C1 segment of cervical spinal cord (tissue), 14 donors: ENCODE measurements at regions not wholly inside any gene's neighbourhood (a gene's known extent, or its start where the extent isn't known, plus 50 kb on each side); places are given as distances from the start of the nearest gene placed in this dataset.
"Not testable (repeated sequence)": the region's sequence is repeated elsewhere in the genome, so short reads cannot be mapped to it uniquely, and the experiment has no call there.

Experiments
- DNase-seq, 14 donors: peaks; one replicate each; lab custom pipeline; 2025; lab: John Stamatoyannopoulos, UW

DNA sequence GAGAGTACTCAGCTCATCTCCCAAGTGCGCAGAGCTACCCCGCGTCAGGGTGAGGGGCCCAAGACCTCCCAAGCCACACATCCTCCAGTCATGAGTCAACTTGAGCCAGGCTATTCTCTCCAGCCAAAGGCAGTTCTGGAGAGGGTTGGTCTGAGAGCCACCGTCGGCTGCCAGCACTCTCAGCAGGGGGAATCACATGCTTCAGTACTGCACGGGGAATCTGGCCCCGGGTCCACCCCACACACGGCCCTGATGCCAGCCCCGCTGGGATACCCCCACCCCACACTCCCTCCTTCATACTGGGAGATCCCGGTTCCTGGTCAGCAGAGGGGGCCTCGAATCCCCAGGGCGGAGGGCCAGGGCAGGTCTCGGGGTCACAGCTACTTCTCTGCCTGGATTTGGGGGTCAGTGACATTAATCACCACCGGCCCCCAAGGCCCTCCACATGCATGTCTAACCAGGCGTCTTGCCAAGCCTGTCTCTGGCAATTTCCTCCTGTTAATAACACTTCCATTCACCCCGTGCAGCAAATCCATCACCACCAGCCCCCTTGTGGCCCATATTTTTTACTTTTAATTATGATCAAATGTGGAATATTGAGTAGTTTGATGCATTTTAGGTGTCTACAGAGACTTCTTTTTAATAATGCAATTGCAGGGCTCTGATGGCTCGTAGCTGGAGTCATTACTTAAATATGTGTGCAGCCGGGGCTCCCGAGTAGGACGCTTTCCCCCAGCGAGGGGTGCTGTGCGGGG is 102.9 kb upstream of the PPP1R26 start:
- peak in 6 of 14 donors; percentile 2 to 68 (median 10) for DNase-seq

DNA sequence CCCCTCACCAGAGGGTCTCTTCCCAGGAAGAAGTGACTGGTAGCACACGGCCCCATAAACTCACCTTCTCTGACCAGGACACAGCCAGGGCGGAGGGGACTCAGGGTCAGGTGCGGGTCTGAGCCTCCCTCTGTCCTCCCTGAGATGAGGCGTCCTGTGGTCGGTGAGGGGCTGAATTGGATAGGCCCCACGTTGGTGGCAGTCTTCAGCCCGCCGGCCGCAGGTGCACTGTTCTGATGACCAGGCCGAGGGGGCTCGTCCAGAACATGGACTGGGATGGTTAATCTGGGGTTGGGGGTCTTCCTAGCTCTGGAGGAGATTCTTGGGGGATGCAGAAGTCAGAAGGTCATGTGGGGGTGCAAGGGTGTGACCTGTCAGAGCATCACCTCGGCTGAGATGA is 102.2 kb upstream of the PPP1R26 start:
- no peak for DNase-seq

DNA sequence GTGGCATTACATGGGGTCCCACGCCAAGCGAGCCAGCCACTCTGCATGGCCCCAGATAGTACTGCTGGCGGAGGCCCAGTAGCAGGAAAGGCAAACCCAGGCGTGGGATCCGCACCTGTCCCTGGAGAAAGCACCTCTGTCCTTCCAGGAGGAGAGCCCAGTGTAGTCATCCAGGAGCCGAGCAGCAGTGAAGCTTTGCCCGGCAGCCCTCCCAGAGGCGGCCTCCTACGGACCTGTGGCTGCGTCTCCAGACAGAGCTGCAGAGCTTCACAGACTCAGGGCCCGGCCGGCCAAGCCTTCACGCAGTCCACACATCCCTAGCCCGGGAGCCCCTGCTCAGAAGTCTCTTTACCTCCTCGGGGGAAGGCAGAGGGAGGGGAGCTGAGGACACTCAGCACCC is 100.8 kb upstream of the PPP1R26 start:
- DNase-seq, result no peak

DNA sequence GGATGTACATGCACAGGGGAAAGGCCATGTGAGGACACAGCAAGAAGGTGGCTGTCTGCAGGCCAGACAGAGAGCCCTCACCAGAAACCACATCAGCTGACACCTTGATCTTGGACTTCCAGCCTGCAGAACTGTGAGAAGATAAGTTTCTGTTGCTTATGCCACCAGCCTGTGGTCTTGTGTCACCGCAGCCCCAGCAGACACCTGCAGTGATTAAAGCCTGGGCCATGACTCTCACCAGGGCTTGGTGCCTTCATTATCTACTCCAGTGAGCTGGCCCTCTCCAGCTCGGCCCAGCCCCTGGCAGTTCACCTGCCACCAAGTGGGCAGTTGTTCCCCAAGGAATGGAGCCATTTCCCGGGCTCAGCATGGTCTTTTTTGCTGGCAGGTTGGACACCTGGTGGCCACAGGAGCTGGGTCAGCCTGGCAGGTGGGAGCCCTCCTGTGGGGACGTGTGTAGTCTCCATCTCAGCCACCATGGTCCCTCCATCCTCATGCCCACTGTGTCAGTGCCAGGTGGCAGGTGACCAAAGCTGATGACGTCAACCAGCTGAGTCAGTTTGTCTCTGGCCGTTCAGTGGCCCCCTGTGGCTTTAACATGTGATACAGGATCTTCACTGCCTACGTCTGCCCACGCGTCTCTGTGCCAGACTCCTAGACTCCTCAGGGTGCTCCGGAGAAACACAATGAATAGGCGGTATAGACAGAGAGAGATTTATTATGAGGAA is 99.9 kb upstream of the PPP1R26 start:
- peak in 1 of 14 donors; percentile 59 for DNase-seq

DNA sequence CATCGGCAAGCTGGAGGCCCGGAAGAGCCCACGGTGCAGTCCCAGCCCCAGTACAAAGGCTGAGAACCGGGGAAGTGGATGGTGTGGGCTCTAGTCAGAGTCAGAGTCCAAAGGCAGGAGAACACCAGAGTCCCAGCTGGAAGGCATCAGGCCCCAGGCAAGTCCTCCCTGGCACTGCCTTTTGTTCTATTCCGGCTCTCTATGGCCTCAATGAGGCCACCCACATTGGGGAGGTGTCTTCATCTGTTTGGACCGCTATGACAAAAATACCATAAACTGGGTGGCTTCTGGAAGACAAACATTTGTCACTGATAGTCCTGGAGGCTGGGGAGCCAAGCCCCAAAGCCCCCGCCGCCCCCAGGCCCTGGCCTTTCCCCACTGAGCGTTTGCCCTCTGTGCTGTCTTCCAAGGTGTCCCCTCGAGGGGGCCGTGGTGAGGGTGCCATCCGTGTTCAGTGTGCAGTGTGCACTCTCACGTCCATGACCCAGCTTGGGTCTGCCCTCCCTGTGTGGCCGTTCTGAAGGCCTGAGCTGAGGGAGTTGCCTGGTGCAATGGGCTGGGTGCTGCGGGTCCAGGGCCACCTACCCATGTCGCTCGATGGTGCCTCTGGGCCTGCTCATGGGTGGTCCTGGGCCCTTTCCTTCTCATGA is 99.1 kb upstream of the PPP1R26 start:
- no peak for DNase-seq

DNA sequence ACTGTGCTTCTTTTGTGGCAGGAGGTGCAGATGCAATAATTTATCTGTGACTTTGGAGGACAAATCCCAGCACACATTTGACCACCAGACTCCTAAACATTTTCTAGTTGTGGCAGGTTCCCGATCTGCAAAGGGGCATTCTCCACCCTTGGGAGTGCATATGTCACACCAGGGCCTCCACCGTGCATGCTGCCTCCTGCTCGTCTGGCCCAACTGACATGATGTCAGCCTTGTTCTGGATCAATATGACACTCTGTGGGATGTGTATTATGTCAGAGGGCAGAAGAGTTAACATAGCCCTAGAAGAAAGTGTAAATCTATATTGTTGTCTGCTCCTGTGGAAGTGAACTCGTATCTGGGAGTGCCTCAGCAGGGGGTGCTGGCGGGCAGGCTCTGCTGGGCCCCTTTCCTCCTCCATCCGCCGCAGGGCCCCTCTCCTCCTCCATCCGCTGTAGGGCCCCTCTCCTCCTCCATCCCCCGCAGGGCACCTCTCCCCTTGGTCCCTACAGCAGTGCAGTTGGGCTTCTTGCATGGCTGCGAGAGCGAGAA is 97.7 kb upstream of the PPP1R26 start:
- no peak for DNase-seq

DNA sequence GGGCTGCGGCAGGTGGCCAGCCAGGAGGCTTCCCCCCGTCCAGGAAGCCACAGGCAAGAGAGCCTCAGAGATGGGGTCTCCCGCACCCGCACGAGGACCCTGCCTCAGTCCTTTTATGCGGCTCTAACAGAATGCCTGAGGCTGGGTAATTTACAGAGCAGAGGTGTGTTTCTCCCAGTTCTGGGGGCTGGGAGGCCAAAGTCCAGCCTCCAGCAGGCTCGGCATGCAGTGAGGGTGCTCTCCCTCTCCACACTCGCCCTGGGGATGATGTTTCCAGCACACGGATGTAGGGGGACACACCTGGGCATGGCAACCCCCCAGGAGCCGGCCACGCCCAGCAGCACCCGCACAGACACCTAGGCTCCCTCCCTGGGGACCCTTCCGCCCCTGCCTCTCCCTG is 95.4 kb upstream of the PPP1R26 start:
- no peak for DNase-seq

DNA sequence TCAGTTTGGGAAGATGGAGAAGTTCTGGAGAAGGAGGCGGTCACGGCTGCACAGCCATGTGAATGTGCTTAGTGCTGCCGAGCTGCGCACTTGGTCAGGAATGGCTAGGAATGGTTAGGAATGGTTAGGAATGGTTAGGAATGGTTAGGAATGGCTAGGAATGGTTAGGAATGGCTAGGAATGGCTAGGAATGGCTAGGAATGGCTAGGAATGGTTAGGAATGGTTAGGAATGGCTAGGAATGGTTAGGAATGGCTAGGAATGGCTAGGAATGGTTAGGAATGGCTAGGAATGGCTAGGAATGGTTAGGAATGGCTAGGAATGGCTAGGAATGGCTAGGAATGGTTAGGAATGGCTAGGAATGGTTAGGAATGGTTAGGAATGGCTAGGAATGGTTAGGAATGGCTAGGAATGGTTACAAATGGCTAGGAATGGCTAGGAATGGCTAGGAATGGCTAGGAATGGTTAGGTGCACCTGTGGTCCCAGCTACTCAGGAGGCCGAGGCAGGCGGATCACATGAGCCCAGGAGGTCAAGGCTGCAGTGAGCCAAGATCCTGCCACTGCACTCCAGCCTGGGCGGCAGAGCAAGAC is 94.7 kb upstream of the PPP1R26 start:
- DNase-seq, result not testable (repeated sequence)

DNA sequence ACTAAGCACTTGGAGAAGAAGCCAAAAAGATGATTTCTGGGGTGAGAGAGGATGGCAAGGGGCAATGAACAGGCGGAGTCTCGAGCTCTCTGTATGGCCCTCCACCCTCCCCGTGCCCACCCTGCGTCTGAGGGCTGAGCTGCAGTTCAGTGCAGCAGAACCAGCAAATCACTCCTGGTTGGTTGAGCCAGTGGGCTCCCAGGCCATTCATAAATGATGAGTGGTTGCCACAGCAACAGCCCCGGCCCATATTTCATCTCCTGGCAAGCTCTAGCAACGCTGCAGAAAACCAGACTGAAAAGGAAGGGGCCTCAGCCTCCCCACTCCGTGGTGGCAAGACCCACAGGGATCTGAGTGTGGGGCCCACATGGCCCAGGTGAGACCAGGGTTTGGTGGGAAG is 93.8 kb upstream of the PPP1R26 start:
- DNase-seq, result no peak

DNA sequence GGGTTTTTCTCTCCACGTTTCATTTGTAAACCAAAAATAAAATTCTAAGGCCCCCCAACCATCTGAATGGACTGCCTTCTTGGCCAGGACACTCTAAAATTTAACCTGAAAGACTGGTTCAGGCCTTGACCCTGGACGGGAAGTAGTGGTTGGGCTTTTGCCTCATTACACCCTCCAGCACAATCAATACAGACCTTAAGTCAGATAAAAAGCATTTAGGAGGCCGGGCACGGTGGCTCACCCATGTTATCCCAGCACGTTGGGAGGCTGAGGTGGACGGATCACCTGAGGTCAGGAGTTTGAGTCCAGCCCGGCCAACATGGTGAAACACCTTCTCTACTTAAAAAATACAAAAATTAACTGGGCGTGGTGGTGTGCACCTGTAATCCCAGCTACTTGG is 91.6 kb upstream of the PPP1R26 start:
- DNase-seq, result no peak

DNA sequence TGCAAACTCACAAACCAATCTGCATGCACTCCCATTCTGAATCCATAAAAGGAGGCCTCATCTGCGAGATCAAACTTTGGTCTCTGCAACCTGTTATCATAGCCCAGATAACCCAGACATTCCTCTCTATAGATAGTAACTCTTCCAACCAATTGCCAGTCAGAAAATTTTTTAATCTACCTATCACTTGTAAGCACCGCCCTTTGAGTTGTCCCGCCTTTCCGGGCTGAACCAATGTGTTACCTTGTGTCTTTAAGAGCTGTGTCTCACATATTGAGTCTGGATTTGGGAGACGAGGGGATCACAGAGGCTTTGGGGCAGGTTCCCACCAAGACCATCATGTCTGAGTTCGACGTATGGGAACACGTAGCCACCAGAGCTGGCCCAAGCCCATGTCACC is 91.1 kb upstream of the PPP1R26 start:
- DNase-seq, result no peak

DNA sequence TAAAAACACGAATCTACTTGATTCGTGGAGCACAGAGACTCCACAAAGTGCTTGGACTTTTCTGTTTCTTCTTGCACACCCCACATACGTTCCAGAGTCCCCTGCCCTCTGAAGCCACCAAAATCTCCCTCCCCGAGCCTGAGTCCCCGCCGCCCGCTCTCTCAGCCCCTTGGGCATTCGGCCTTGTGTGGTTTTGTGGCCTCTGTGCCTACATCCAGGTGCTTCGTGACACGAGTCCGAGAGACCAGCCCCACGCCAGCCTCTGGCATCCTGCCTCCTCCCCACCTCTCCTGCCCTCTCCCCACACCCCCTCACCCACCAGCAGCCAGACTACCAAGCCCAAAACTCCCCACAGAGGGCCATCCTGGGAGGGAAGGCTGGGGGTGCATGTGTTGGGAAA is 87.8 kb upstream of the PPP1R26 start:
- DNase-seq, result no peak

DNA sequence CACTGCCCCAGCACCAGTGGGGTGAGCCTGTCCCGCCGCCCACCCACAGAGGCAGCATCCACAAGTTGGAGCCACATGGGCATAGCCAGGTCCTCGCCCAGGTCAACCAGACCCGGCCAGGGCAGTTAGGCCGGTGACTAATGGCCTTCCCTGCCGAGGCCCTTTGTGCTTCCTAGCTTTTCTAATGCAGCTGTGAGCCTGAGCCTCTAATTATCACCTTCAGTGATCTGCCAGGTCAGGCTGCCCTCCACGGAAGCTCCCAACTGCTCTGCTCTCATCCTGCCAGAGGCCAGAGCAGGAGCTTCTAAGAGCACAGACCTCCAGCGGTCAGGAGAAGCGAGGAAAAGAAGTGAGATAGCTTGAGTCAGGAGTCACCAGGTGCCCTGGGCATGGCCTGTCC is 87.1 kb upstream of the PPP1R26 start:
- DNase-seq, result no peak

DNA sequence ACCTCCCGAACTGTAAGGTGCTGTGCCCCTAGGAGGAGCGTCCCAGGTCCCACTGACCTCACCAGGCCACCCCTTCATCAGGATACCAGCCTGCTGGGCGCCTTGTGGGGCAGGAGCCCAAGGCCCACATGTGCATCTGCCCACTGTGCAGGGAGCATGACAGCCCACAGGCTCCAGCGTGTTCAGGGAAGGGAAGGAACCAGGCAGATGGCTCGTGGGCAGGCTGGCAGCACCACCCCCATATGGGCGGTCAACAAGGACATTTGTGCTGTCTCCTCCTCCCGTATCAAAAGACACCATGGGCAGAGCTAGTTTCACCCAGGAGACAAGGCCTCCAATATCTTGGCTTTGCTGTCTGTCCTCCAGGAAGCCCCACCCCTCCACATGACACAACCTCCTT is 85.5 kb upstream of the PPP1R26 start:
- DNase-seq, result no peak

DNA sequence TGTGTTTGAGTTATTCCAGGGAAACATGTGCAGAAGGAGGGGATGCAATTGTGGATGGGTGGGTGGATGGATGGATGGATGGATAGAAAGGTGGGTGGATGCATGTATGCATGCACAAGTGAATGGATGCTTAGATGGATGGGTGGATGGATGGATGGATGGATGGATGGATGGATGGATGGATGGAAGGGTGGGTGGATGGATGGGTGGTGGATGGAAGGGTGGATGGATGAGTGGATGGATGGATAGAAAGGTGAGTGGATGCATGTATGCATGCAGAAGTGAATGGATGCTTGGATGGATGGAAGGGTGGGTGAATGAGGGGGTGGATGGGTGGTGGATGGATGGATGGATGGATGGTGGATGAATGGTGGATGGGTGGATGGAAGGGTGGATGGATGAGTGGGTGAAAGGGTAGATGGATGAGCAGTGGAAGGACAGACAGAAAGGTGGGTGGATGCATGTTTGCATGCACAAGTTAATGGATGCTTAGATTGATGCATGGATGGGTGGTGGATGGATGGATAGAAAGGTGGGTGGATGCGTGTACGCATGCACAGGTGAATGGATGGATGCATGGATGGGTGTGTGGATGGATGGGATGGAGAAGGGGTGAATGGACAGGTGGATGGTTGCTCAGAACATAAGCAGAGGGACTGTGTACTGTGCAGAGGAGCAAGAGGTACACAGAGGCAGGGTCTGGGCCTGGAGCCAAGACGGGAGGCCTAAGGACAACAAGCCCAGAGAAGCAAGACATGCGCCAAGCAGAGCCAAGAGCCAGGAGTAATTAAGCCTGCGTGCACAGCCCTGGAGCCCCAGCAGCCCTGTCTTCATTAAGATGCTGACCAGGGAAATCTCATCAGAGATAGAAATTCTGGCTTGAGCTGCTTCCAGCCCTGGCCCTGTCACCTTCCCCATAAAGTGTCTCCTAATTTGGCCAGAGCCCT is 84.6 kb upstream of the PPP1R26 start:
- DNase-seq, result no peak

DNA sequence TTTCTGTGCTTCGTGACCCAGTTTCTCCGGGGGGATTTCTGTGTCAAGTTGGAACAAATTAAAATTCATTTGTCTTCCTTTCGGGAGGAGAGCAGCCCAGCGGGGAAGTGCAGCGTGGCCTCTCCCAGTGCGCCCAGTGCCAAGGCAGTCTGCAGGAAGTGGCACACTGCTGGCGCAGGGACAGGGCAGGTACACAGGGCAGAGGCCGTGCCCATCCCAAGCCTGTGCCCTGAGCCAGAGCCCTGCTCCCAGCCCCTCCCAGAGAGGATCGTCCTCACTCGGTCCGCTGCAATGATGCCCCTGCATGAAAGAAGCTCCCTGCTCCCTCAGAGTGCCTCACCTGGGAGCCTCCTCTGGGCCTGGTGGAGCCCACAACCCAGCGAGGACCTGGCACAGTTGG is 82.4 kb upstream of the PPP1R26 start:
- no peak for DNase-seq

DNA sequence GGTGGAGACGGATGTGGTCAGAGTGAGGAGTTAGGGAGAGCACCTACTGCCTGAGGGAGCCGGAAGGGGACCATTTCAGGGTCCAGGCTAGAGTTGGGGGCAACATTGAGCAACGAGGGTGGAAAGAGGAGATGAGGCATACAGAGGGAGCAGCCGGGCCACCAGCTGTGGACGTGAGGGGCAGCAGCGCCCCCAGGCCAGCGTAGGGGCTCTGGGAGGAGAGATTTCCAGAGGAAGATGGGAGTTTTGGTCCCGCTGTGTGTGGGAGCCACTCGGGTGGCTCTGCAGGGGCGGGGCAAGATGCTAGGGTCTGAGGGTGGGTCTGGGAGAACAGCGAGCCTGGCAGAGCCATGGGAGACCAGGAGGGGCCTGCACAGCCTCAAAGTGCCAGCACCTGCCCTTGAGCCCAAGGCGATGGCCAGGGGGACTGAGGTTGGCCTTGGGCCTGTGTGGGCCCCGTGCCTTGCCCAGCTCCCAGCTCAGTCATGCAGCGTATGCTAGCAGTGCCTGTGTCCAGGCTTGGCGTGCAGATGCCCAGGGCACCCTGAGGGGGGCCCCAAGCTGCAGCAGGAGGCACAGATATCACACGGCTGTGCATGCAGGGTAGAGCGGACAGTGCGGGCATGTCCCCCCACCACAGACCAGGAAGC is 80.5 kb upstream of the PPP1R26 start:
- DNase-seq, result no peak

DNA sequence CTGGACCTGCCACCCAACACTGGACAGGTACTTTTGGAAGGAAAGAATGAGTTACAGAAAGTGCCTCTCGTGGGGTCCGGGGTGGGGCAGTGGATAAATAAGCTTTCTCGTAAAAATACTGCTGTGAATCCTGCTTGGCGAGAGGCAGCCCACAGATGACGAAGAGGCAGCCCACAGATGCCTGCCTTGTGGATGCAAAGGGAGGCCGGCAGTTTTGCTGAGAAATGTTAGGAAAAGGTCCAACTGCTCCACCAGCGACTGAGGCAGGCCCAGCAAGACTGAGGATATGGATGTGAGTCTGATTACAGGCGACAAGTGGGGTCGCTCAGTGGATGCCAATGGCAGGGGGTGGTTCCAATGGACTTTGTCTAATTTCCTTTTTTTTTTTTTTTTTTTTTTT is 79.1 kb upstream of the PPP1R26 start:
- DNase-seq, result no peak

DNA sequence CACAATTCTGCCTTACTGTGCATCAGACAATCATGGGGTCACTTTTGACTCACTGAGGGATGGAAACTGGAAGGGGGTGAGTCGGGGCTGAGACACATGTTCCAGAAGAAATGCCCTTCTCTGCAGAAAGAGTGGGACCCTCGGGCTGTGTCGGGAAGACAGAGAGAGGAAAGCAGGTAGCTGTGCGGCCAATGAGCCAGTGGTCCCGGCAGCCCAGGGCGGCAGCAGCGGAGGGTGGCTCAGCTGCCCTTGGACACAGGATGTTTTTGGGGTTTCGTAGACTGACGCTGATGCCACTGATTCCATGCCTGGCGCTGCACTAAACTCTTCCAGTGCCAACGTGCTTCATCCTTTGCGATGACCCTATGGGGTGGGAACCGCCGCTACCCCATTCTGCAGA is 78.4 kb upstream of the PPP1R26 start:
- DNase-seq, result no peak

DNA sequence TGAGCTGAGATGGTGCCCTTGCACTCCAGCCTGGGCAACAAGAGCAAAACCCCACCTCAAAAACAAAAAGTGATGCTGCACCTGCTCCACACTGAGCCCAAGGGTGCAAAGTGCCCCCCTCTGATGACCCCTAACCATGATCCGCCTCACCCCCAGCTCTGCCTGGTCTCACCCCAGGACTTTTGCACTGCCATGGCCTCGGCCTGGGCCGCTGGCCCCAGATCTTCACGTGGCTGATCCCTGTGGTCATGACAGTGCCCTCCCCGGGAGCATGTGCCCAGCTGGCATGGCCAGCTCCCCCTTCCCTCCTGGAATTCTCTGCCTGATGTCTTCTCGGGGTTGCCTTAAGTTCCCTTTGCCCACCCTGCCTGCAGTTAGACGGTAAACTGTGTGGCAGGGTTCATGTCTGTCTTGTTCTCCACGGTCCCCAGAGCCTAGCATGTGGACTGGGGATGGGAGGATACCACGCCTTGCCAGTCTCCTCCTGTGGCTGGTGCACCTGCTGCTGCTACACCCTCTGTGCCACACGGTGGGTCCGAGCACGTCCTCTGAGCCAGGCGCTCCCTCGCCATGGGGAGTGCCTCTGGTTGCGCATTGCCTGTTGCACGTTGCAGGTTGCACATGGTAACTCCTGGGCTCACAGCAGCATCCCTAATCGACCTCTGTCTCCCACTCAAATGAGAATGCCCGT is 77.4 kb upstream of the PPP1R26 start:
- no peak for DNase-seq
